ENCODE measurements at regions not wholly inside any gene's neighbourhood (a gene's known extent, or its start where the extent isn't known, plus 50 kb on each side); places are given as distances from the start of the nearest gene placed in this dataset.

GRCh38 chr1:218717575-218717974 lies 372.4 kb downstream of the TGFB2 start:
- no peak for TF ChIP-seq CTCF (conservative IDR thresholded peaks at IDR 0.05; ENCODE audit: low read depth, low read length)
- no peak for TF ChIP-seq EZH2 (IDR thresholded peaks at IDR 0.05; ENCODE audit: low read length, unreplicated experiment)
